CD4-positive, alpha-beta T cell treated with Interleukin-17A for 1 hour (primary cell): ENCODE measurements at regions not wholly inside any gene's neighbourhood (a gene's known extent, or its start where the extent isn't known, plus 50 kb on each side); places are given as distances from the start of the nearest gene placed in this dataset.

Experiments
- DNase-seq: peaks from one replicate; pipeline ENCODE4 v3.0.0-alpha.2; 2020

DNA sequence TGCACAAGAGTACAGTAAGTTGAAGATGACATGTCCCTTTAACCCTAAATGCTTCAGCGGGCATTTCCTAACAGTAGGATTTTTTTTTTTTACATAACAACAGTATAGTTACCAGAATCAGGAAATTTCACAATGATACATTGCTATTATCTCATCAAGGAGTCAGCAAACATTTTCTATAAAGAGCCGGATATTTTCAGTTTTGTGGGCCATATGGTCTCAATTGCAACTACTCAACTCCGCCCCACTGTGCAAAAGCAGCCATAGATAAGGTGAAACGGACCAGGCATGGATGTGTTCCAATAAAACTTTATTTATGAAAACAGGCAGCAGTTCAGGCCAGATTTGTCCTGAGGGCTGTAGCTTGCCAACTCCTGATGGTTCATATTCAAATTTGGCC, 130.6 kb downstream of the SMAD6 start:
- DNase-seq = no peak

- no peak for DNase-seq
These were observed 131.3 kb downstream of the SMAD6 start for GRCh38 chr15:66833371-66833770.

- no peak for DNase-seq
These were observed 131.8 kb downstream of the SMAD6 start for GRCh38 chr15:66833803-66834202.

DNA sequence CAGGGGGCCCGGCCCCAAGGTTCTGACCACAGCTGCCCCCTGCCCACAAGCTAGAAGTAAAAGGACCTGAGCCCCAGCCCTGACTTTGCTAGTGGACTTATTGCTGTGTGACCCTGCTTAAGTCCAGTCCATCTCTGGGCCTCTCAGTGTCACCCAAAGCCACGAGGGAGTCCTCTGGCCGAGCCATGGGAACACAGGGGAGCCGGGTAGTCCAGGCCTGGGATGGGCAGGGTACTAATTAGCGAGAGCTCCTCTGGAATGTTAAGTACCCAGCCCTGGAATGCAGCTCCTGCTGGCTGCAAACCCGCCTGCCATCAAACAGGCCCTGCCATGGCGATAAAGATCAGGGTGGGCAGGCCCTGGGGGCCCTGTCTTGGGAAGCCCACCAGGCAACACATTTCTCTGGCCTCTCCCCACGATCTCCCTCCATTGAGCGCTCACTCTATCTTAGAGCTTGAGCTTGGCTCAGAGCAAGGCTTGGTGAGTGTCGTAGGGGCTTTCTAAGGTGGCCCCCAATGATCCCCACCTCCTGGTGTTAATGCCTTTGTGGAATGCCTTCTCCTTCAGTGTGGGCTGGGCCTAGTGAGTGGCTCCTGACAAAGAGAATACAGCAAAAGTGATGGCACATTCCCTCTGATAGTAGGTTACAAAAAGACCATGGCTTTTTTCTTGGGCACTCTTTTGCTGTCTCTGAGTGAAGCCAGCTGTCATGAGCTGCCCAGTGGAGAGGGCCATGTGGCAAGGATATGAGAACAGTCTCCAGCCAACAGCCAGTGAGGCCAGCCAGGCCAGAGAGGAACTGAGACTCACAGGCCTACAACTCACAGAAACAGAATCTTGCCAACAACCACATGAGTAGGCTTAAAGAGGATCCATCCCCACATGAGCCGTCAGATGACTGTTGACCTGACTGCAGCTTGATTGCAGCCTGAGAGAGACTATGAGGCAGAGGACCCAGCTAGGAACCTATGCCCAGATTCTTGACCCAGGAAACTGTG, 133.1 kb downstream of the SMAD6 start:
- no peak for DNase-seq

- no peak for DNase-seq
These were observed 134.4 kb downstream of the SMAD6 start for GRCh38 chr15:66836231-66837030.

DNA sequence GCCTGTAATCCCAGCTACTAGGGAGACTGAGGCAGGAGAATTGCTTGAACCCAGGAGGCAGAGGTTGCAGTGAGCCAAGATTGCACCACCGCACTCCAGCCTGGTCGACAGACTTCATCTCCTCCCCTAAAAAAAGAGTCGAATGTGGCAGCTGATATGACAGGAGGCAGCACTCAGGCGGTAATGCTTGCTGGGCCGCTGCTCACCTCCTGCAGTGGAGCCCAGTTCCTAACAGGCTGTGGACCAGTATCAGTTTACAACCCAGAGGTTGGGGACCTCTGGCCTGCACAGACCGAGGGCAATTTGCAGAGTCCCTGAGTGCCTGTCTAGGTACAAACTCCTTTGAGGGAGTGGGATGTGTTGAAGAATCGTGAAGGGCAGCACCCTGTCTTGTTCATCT, 136.2 kb downstream of the SMAD6 start:
- DNase-seq = no peak

- DNase-seq = no peak
These were observed 136.7 kb downstream of the SMAD6 start for GRCh38 chr15:66838671-66839239.

- DNase-seq = no peak
These were observed 137.6 kb downstream of the SMAD6 start for GRCh38 chr15:66839506-66840112.

DNA sequence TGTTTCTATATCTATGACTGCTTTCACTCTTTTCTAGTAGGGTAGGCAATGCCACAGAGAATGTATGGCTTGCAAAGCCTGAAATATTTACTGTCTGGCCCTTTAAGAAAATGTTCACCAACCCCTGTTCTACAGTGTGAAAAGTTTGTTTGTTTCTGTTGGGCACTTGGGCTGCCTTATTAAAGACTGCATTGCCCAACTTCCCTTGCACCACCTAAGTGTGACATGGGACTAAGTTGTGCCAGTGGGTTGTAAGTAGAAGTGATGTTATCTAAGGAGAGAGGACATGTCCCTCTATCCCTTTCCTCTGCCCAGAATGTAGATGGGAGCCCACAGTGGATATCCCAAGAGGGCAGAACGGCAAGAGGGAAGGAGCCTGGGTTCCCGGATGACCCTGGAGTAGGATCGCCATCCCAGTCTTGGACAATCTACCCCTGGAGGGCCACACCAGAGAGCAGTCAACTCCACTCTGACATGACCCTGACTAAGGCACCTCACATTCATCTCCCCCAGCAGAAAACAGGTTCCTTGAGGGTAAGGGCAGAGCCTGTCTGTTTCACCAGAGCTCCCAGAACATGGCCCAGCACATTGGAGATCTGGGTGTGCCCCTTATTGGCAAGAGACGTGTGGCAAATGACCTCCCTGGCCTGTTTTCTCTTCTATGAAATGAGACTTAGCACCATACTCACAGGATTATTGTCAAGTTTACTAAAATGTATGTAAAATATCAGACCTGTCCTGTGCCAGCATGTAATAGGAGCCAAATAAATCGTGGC, 138.8 kb downstream of the SMAD6 start:
- DNase-seq = no peak

GRCh38 chr15:66841953-66842681, 140.1 kb downstream of the SMAD6 start:
- no peak for DNase-seq

DNA sequence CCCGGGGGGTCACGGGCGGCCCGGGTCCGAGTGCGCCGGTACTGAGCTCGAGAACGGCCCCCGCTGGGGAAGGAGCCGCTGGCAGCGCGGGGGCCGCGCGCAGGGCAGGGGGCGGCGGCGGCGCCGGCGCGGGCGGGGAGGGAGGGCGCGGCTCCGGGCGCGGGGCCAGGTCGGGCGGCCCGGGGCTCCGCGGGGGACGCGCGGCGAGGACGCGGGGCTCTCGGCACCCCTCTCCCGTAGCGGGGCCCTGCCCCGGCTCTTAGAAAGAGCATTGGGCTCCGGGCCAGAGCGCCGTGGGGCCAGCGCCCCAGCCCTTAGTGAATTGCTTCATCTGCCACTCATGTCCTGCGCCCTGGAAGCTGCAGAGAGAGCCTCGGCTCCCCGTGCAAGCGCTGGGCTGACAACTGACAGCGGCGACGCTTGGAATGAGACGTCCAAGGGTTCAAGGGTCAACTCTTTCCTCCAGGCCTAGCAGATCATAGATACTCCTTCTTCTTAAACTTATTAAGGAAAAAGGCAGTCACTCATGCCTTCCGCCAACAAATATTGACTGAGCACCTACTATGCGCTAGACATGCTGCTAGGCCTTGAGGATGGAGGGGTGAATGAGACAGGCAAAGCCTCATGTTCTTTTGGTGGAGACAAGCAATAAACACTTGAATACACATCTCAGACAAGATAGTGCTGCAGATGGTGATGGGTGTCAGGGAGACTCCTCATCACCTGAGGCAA, 140.8 kb downstream of the SMAD6 start:
- DNase-seq = no peak

- DNase-seq = no peak
These were observed 141.5 kb downstream of the SMAD6 start for GRCh38 chr15:66843581-66843980.

DNA sequence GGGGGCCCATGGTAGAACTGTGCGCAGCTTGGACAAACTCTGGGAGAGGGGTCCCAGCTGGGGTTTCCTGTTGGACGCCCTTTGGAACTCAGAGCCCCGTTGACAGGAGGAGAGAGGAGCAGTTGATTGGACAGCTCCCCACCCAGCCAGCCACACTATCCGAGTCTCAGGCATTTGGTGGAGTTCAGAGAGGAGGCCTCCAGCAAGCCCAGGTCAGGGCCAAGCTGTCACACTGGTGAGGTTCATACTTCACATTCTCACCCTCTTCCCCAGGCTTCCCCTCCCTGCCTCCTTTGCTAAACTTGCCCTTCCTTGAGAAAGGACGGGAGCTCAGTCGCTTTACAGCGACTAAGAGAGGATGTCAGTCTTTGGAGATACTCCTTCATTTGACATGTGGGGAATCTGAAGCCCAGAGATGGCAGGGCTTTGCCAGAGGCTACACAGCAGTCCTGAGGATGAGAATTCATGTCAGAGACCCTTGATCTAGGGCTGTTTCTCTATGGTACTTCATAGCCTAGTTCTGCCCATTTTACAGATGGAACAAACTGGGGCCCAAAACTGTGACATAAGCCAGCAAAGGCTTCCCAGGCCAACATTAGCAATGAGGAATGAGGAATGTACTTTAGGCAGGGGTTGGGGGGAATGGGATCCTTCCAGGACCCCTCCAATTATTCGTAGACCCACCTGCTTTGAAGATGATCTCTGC, 142.2 kb downstream of the SMAD6 start:
- no peak for DNase-seq

GRCh38 chr15:66844747-66845145, 142.7 kb downstream of the SMAD6 start:
- DNase-seq = no peak

- no peak for DNase-seq
These were observed 143.3 kb downstream of the SMAD6 start for GRCh38 chr15:66845266-66845785.

- no peak for DNase-seq
These were observed 144.0 kb downstream of the SMAD6 start for GRCh38 chr15:66846031-66846430.

DNA sequence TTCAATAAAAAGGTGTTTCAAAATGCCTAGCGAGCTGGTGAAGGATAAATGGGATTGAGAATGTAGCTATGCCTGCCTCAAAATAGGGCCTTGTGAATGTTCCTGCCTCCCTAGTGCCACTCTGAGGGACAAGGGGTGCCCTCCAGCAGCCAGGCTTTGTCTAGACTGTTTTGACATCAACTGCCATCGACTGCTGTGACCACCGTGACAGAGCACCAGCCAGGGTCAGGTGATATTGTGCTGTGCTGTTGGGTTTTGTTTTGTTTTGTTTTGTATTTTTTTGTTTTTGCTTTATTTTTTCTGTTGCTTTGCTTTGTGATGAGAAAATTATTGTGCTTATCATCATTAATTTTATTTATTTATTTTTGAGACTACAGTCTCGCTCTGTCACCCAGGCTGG, 144.8 kb downstream of the SMAD6 start:
- no peak for DNase-seq

- no peak for DNase-seq
These were observed 145.5 kb downstream of the SMAD6 start for GRCh38 chr15:66847565-66847991.

DNA sequence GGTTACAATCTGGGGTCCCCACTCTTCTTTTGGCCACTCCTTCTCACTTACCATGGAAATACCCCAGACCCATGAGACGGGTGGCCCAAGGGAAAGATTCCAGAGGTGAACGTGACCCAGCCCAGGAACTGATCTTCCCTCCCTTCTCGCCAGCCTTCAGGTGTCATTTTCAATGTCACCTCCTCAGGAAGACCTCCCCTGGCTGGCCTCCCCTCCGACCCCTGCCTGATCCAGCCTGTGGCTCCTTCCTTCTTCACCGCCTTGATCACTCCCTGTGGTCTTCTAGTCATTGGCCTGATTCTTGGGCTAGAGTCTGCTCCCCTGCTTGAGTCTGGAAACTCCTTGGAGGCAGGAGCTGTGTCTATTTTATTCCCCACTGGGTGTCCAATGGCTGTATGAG, 146.1 kb downstream of the SMAD6 start:
- DNase-seq = no peak
